ENCODE measurements at regions not wholly inside any gene's neighbourhood (a gene's known extent, or its start where the extent isn't known, plus 50 kb on each side); places are given as distances from the start of the nearest gene placed in this dataset.
"Not testable (repeated sequence)": the region's sequence is repeated elsewhere in the genome, so short reads cannot be mapped to it uniquely, and the experiment has no call there.

- DNase-seq (ENCODE audit: low read depth): peak; percentile 34
Measured at GRCh38 chr5:168128557-168128956, 162.9 kb upstream of the WWC1 start.

- DNase-seq (ENCODE audit: low read depth): peak; percentile 2
Measured at GRCh38 chr5:168131519-168131918, 159.9 kb upstream of the WWC1 start.

- DNase-seq (ENCODE audit: low read depth): no peak
Measured at GRCh38 chr5:168132241-168132641, 159.2 kb upstream of the WWC1 start.

- DNase-seq (ENCODE audit: low read depth): no peak
Measured at GRCh38 chr5:168135897-168136296, 155.5 kb upstream of the WWC1 start.

- no peak for DNase-seq (ENCODE audit: low read depth)
Measured at GRCh38 chr5:168136340-168136739, 155.1 kb upstream of the WWC1 start.

- DNase-seq (ENCODE audit: low read depth): no peak
Measured at GRCh38 chr5:168137265-168137664, 154.2 kb upstream of the WWC1 start.

- DNase-seq (ENCODE audit: low read depth): no peak
Measured at GRCh38 chr5:168140241-168140640, 151.2 kb upstream of the WWC1 start.

GRCh38 chr5:168142402-168142801 lies 149.0 kb upstream of the WWC1 start:
- DNase-seq (ENCODE audit: low read depth): no peak

GRCh38 chr5:168143521-168143920 lies 147.9 kb upstream of the WWC1 start:
- DNase-seq (ENCODE audit: low read depth): not testable (repeated sequence)

- DNase-seq (ENCODE audit: low read depth): no peak
Measured at GRCh38 chr5:168147106-168147505, 144.3 kb upstream of the WWC1 start.

- no peak for DNase-seq (ENCODE audit: low read depth)
Measured at GRCh38 chr5:168147568-168148360, 143.7 kb upstream of the WWC1 start.

GRCh38 chr5:168151041-168151440 lies 140.4 kb upstream of the WWC1 start:
- DNase-seq (ENCODE audit: low read depth): no peak

- no peak for DNase-seq (ENCODE audit: low read depth)
Measured at GRCh38 chr5:168152660-168153059, 138.8 kb upstream of the WWC1 start.

GRCh38 chr5:168153263-168153875 lies 138.1 kb upstream of the WWC1 start:
- DNase-seq (ENCODE audit: low read depth): no peak

GRCh38 chr5:168153876-168154270 lies 137.6 kb upstream of the WWC1 start:
- no peak for DNase-seq (ENCODE audit: low read depth)

- DNase-seq (ENCODE audit: low read depth): no peak
Measured at GRCh38 chr5:168155585-168155984, 135.9 kb upstream of the WWC1 start.

GRCh38 chr5:168156170-168156569 lies 135.3 kb upstream of the WWC1 start:
- DNase-seq (ENCODE audit: low read depth): no peak

GRCh38 chr5:168157141-168157540 lies 134.3 kb upstream of the WWC1 start:
- no peak for DNase-seq (ENCODE audit: low read depth)

- no peak for DNase-seq (ENCODE audit: low read depth)
Measured at GRCh38 chr5:168159425-168159824, 132.0 kb upstream of the WWC1 start.

- no peak for DNase-seq (ENCODE audit: low read depth)
Measured at GRCh38 chr5:168162464-168162863, 129.0 kb upstream of the WWC1 start.

GRCh38 chr5:168163966-168164365 lies 127.5 kb upstream of the WWC1 start:
- no peak for DNase-seq (ENCODE audit: low read depth)

GRCh38 chr5:168165221-168165914 lies 126.1 kb upstream of the WWC1 start:
- no peak for DNase-seq (ENCODE audit: low read depth)

Measured in myocyte (in vitro differentiated cells).